DND-41 (cell line): ENCODE measurements at regions not wholly inside any gene's neighbourhood (a gene's known extent, or its start where the extent isn't known, plus 50 kb on each side); places are given as distances from the start of the nearest gene placed in this dataset.

ENCODE experiments used
- ATAC-seq: fragments of 200-7000 bp; cut with Tn5 transposase; 3 replicates; pipeline ENCODE4 v1.9.1; 2021; ENCODE audit warnings: low read depth; ENCODE audit not compliant: insufficient read depth
- DNase-seq: peaks from one replicate; pipeline ENCODE4 v3.0.0-alpha.2; 2020
- H2AFZ ChIP-seq: 2 replicates; pipeline ENCODE4 v1.6.0; 2012; ENCODE audit warnings: low read depth, low read length
- H3K27ac ChIP-seq: 2 replicates; pipeline ENCODE4 v1.5.1; 2012; ENCODE audit warnings: low read length, inconsistent platforms
- H3K27me3 ChIP-seq: fragments of 200-600 bp; sonication (generic); 2 replicates; pipeline ENCODE4 v1.6.0; 2012; ENCODE audit warnings: low read length, mild to moderate bottlenecking, inconsistent platforms; ENCODE audit not compliant: insufficient read depth, poor library complexity
- H3K36me3 ChIP-seq: 2 replicates; pipeline ENCODE4 v1.5.1; 2012; ENCODE audit warnings: low read length, inconsistent platforms; ENCODE audit not compliant: insufficient read depth
- H3K4me1 ChIP-seq: 2 replicates; pipeline ENCODE4 v1.5.1; 2012; ENCODE audit warnings: mild to moderate bottlenecking, low read length; ENCODE audit not compliant: insufficient read depth
- H3K4me2 ChIP-seq: 2 replicates; pipeline ENCODE4 v1.6.0; 2012; ENCODE audit warnings: mild to moderate bottlenecking, moderate library complexity, low read length, inconsistent platforms; ENCODE audit not compliant: insufficient read depth
- H3K4me3 ChIP-seq, 2 experiments: fragments of 200-600 bp in 1 of 2; shearing (Covaris generic) in 1 of 2; 2 replicates each; pipeline ENCODE4 v1.5.1; 2012 to 2016; ENCODE audit warnings: inconsistent platforms in 2 of 2, low read length in 2 of 2, mild to moderate bottlenecking in 2 of 2, low read depth in 1 of 2, moderate library complexity in 1 of 2
- H3K79me2 ChIP-seq: 2 replicates; pipeline ENCODE4 v1.6.0; 2012; ENCODE audit warnings: low read length, inconsistent platforms; ENCODE audit not compliant: insufficient read depth
- H3K9ac ChIP-seq: 2 replicates; pipeline ENCODE4 v1.6.0; 2012; ENCODE audit warnings: low read depth, mild to moderate bottlenecking, inconsistent platforms, low read length, moderate library complexity
- H3K9me3 ChIP-seq: 2 replicates; pipeline ENCODE4 v1.5.1; 2012; ENCODE audit warnings: low read length, moderate library complexity, mild to moderate bottlenecking, inconsistent platforms; ENCODE audit not compliant: insufficient read depth, severe bottlenecking
- H4K20me1 ChIP-seq: 2 replicates; pipeline ENCODE4 v1.6.0; 2012; ENCODE audit warnings: low read length; ENCODE audit not compliant: insufficient read depth
- CTCF ChIP-seq: IDR thresholded peaks from 2 replicates; pipeline ENCODE4 v1.5.1; 2012; ENCODE audit warnings: borderline replicate concordance, low read length, moderate library complexity, mild to moderate bottlenecking; ENCODE audit not compliant: poor library complexity, severe bottlenecking; ENCODE audit errors: extremely low read depth
- EZH2 ChIP-seq: IDR thresholded peaks from 3 replicates; pipeline ENCODE4 v1.6.1; 2012; ENCODE audit warnings: borderline replicate concordance, low read depth, mild to moderate bottlenecking, moderate library complexity, low read length, inconsistent platforms; ENCODE audit not compliant: severe bottlenecking

GRCh38 chr2:118791483-118791882 lies 56.0 kb downstream of the EN1 start:
- Histone ChIP-seq H3K9me3 (no peaks in the 10 kb centered on the region), H3K27ac (no peak overlapping the region), H3K4me3 (no peak overlapping the region), H2AFZ (no peak overlapping the region), H4K20me1 (no peaks in the 10 kb centered on the region), H3K9ac (no peak overlapping the region), H3K4me1 (no peaks in the 10 kb centered on the region), H3K36me3 (no peaks in the 10 kb centered on the region), H3K4me2 (no peak overlapping the region), H3K79me2 (no peaks in the 10 kb centered on the region), H3K27me3 (no peaks in the 10 kb centered on the region)
- ATAC-seq (no peak), DNase-seq (no peak)
- no peak for TF ChIP-seq CTCF
- TF ChIP-seq EZH2: no peak

- no peaks in the 10 kb centered on the region for H4K20me1 ChIP-seq
- H3K27ac ChIP-seq: no peak overlapping the region
- no peaks in the 10 kb centered on the region for H3K36me3 ChIP-seq
- DNase-seq (no peak), ATAC-seq (no peak)
- H3K27me3 ChIP-seq: no peaks in the 10 kb centered on the region
- no peaks in the 10 kb centered on the region for H3K9me3 ChIP-seq
- TF ChIP-seq CTCF (no peak), EZH2 (no peak)
- H3K4me3 ChIP-seq: no peak overlapping the region
- H3K9ac ChIP-seq: no peak overlapping the region
- H3K79me2 ChIP-seq: no peaks in the 10 kb centered on the region
- no peaks in the 10 kb centered on the region for H3K4me1 ChIP-seq
- H3K4me2 ChIP-seq: no peak overlapping the region
- H2AFZ ChIP-seq: no peak overlapping the region
These were observed 60.7 kb downstream of the EN1 start for GRCh38 chr2:118786746-118787145.

GRCh38 chr2:118784860-118785259 lies 62.6 kb downstream of the EN1 start:
- no peak for TF ChIP-seq CTCF
- TF ChIP-seq EZH2: no peak
- no peak overlapping the region for H3K9ac ChIP-seq
- no peaks in the 10 kb centered on the region for H3K79me2 ChIP-seq

GRCh38 chr2:118779362-118779761 lies 68.1 kb downstream of the EN1 start:
- Histone ChIP-seq H3K27me3 (no peaks in the 10 kb centered on the region), H2AFZ (no peak overlapping the region), H3K4me1 (no peaks in the 10 kb centered on the region), H4K20me1 (no peaks in the 10 kb centered on the region), H3K27ac (no peak overlapping the region), H3K9ac (no peak overlapping the region), H3K79me2 (no peaks in the 10 kb centered on the region), H3K4me3 (no peak overlapping the region), H3K36me3 (no peaks in the 10 kb centered on the region), H3K9me3 (no peaks in the 10 kb centered on the region), H3K4me2 (no peak overlapping the region)
- TF ChIP-seq CTCF: no peak
- TF ChIP-seq EZH2: no peak
- ATAC-seq (no peak), DNase-seq (no peak)

More at GRCh38 chr2:118784860-118785259, 62.6 kb downstream of the EN1 start:
- no peaks in the 10 kb centered on the region for H3K27me3 ChIP-seq
- no peaks in the 10 kb centered on the region for H4K20me1 ChIP-seq
- no peaks in the 10 kb centered on the region for H3K4me1 ChIP-seq
- H3K27ac ChIP-seq: no peak overlapping the region
- no peaks in the 10 kb centered on the region for H3K36me3 ChIP-seq
- H3K4me2 ChIP-seq: no peak overlapping the region
- H3K9me3 ChIP-seq: no peaks in the 10 kb centered on the region
- ATAC-seq (no peak), DNase-seq (no peak)
- no peak overlapping the region for H3K4me3 ChIP-seq
- no peak overlapping the region for H2AFZ ChIP-seq
